ENCODE measurements at regions not wholly inside any gene's neighbourhood (a gene's known extent, or its start where the extent isn't known, plus 50 kb on each side); places are given as distances from the start of the nearest gene placed in this dataset.
"Not testable (repeated sequence)": the region's sequence is repeated elsewhere in the genome, so short reads cannot be mapped to it uniquely, and the experiment has no call there.

GRCh38 chr5:166725593-166725992 lies 1565.9 kb upstream of the WWC1 start:
- H3K36me3 Mint-ChIP-seq (ENCODE audit: low read depth), result no peaks in the 10 kb centered on the region
- no peak overlapping the region for H3K4me3 Mint-ChIP-seq (ENCODE audit: unreplicated experiment)
- no peak overlapping the region for H3K27ac Mint-ChIP-seq (ENCODE audit: unreplicated experiment)

GRCh38 chr5:166726406-166726805 lies 1565.0 kb upstream of the WWC1 start:
- no peak for TF ChIP-seq CTCF (IDR thresholded peaks at IDR 0.05)
- Mint-ChIP-seq H3K9me3 (ENCODE audit: low read depth) (peaks cover 6% of the 10 kb centered on the region), H3K36me3 (ENCODE audit: low read depth) (no peaks in the 10 kb centered on the region), H3K4me3 (ENCODE audit: unreplicated experiment) (no peak overlapping the region), H3K27me3 (ENCODE audit: low read depth) (no peaks in the 10 kb centered on the region), H3K4me1 (ENCODE audit: low read depth) (no peaks in the 10 kb centered on the region), H3K27ac (ENCODE audit: unreplicated experiment) (no peak overlapping the region)
- no peak for DNase-seq (ENCODE audit: low spot score)

More at GRCh38 chr5:166725593-166725992, 1565.9 kb upstream of the WWC1 start:
- no peaks in the 10 kb centered on the region for H3K27me3 Mint-ChIP-seq (ENCODE audit: low read depth)
- no peak for TF ChIP-seq CTCF (IDR thresholded peaks at IDR 0.05)
- H3K4me1 Mint-ChIP-seq (ENCODE audit: low read depth), result no peaks in the 10 kb centered on the region
- no peak for DNase-seq (ENCODE audit: low spot score)
- H3K9me3 Mint-ChIP-seq (ENCODE audit: low read depth), result peaks cover 10% of the 10 kb centered on the region

- not testable (repeated sequence) for DNase-seq (ENCODE audit: low spot score); H3K27me3 Mint-ChIP-seq (ENCODE audit: low read depth); H3K9me3 Mint-ChIP-seq (ENCODE audit: low read depth); H3K27ac Mint-ChIP-seq (ENCODE audit: unreplicated experiment); H3K36me3 Mint-ChIP-seq (ENCODE audit: low read depth); H3K4me1 Mint-ChIP-seq (ENCODE audit: low read depth); H3K4me3 Mint-ChIP-seq (ENCODE audit: unreplicated experiment)
Observed at GRCh38 chr5:166742951-166743350, 1548.5 kb upstream of the WWC1 start.

GRCh38 chr5:166746506-166746905 lies 1544.9 kb upstream of the WWC1 start:
- Mint-ChIP-seq H3K27me3 (ENCODE audit: low read depth) (peaks cover 3% of the 10 kb centered on the region), H3K4me1 (ENCODE audit: low read depth) (no peaks in the 10 kb centered on the region), H3K27ac (ENCODE audit: unreplicated experiment) (no peak overlapping the region), H3K4me3 (ENCODE audit: unreplicated experiment) (no peak overlapping the region), H3K36me3 (ENCODE audit: low read depth) (no peaks in the 10 kb centered on the region), H3K9me3 (ENCODE audit: low read depth) (no peaks in the 10 kb centered on the region)
- DNase-seq (ENCODE audit: low spot score), result no peak
- TF ChIP-seq CTCF (IDR thresholded peaks at IDR 0.05), result no peak

GRCh38 chr5:166750376-166750775 lies 1541.1 kb upstream of the WWC1 start:
- no peak overlapping the region for H3K27ac Mint-ChIP-seq (ENCODE audit: unreplicated experiment)
- H3K9me3 Mint-ChIP-seq (ENCODE audit: low read depth), result peaks cover 5% of the 10 kb centered on the region
- no peaks in the 10 kb centered on the region for H3K4me1 Mint-ChIP-seq (ENCODE audit: low read depth)

More at GRCh38 chr5:166750376-166750775, 1541.1 kb upstream of the WWC1 start:
- no peak for DNase-seq (ENCODE audit: low spot score)
- no peaks in the 10 kb centered on the region for H3K36me3 Mint-ChIP-seq (ENCODE audit: low read depth)
- no peaks in the 10 kb centered on the region for H3K27me3 Mint-ChIP-seq (ENCODE audit: low read depth)
- H3K4me3 Mint-ChIP-seq (ENCODE audit: unreplicated experiment), result no peak overlapping the region
- no peak for TF ChIP-seq CTCF (IDR thresholded peaks at IDR 0.05)
